ENCODE measurements at regions not wholly inside any gene's neighbourhood (a gene's known extent, or its start where the extent isn't known, plus 50 kb on each side); places are given as distances from the start of the nearest gene placed in this dataset.

- TF ChIP-seq CTCF (conservative IDR thresholded peaks at IDR 0.05 in 1 of 2, IDR thresholded peaks at IDR 0.05 in 1 of 2; ENCODE audit: extremely low read depth in 1 of 2, insufficient read depth in 1 of 2, low read depth in 1 of 2, low read length in 2 of 2) (no peak), EZH2 (IDR thresholded peaks at IDR 0.05; ENCODE audit: borderline replicate concordance, low read length) (no peak)
Measured at GRCh38 chr13:107497661-107498060, 717.7 kb downstream of the LIG4 start.
